ENCODE measurements at regions not wholly inside any gene's neighbourhood (a gene's known extent, or its start where the extent isn't known, plus 50 kb on each side); places are given as distances from the start of the nearest gene placed in this dataset.

GRCh38 chr4:12239897-12240636, 811.4 kb upstream of the HS3ST1 start:
- H3K4me1 ChIP-seq, result no peaks in the 10 kb centered on the region
- H3K9ac ChIP-seq, result no peak overlapping the region
- no peak overlapping the region for H3K4me2 ChIP-seq (ENCODE audit: low read length)
- TF ChIP-seq, protein P1, sequence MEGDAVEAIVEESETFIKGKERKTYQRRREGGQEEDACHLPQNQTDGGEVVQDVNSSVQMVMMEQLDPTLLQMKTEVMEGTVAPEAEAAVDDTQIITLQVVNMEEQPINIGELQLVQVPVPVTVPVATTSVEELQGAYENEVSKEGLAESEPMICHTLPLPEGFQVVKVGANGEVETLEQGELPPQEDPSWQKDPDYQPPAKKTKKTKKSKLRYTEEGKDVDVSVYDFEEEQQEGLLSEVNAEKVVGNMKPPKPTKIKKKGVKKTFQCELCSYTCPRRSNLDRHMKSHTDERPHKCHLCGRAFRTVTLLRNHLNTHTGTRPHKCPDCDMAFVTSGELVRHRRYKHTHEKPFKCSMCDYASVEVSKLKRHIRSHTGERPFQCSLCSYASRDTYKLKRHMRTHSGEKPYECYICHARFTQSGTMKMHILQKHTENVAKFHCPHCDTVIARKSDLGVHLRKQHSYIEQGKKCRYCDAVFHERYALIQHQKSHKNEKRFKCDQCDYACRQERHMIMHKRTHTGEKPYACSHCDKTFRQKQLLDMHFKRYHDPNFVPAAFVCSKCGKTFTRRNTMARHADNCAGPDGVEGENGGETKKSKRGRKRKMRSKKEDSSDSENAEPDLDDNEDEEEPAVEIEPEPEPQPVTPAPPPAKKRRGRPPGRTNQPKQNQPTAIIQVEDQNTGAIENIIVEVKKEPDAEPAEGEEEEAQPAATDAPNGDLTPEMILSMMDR (IDR thresholded peaks at IDR 0.05), result no peak
- no peaks in the 10 kb centered on the region for H3K27me3 ChIP-seq (ENCODE audit: control insufficient read depth, insufficient read depth, low read length)
- H2AFZ ChIP-seq, result no peak overlapping the region
- no peak overlapping the region for H3K27ac ChIP-seq
- H3K4me3 ChIP-seq (ENCODE audit: low read depth, low read length), result no peak overlapping the region
- H3K36me3 ChIP-seq (ENCODE audit: control insufficient read depth, insufficient read depth, low read length), result no peaks in the 10 kb centered on the region
- H3K9me3 ChIP-seq (ENCODE audit: control insufficient read depth, low read length), result no peaks in the 10 kb centered on the region
- no peaks in the 10 kb centered on the region for H3K79me2 ChIP-seq

GRCh38 chr4:12231098-12231497, 802.4 kb upstream of the HS3ST1 start:
- Histone ChIP-seq H2AFZ (no peak overlapping the region), H3K27ac (no peak overlapping the region), H3K79me2 (no peaks in the 10 kb centered on the region), H3K4me1 (no peaks in the 10 kb centered on the region), H3K4me3 (ENCODE audit: low read depth, low read length) (no peak overlapping the region), H3K4me2 (ENCODE audit: low read length) (no peak overlapping the region), H3K27me3 (ENCODE audit: control insufficient read depth, insufficient read depth, low read length) (no peaks in the 10 kb centered on the region), H3K36me3 (ENCODE audit: control insufficient read depth, insufficient read depth, low read length) (no peaks in the 10 kb centered on the region), H3K9me3 (ENCODE audit: control insufficient read depth, low read length) (no peaks in the 10 kb centered on the region), H3K9ac (no peak overlapping the region)
- TF ChIP-seq, protein P1 (IDR thresholded peaks at IDR 0.05), result no peak

GRCh38 chr4:12221031-12221430, 792.3 kb upstream of the HS3ST1 start:
- Histone ChIP-seq H3K9me3 (ENCODE audit: control insufficient read depth, low read length) (no peaks in the 10 kb centered on the region), H3K27ac (no peak overlapping the region), H3K27me3 (ENCODE audit: control insufficient read depth, insufficient read depth, low read length) (no peaks in the 10 kb centered on the region), H2AFZ (no peak overlapping the region), H3K4me3 (ENCODE audit: low read depth, low read length) (no peak overlapping the region), H3K36me3 (ENCODE audit: control insufficient read depth, insufficient read depth, low read length) (no peaks in the 10 kb centered on the region), H3K4me2 (ENCODE audit: low read length) (no peak overlapping the region), H3K79me2 (no peaks in the 10 kb centered on the region), H3K9ac (no peak overlapping the region), H3K4me1 (no peaks in the 10 kb centered on the region)
- TF ChIP-seq, protein P1 (IDR thresholded peaks at IDR 0.05), result no peak

- no peaks in the 10 kb centered on the region for H3K36me3 ChIP-seq (ENCODE audit: control insufficient read depth, insufficient read depth, low read length)
- TF ChIP-seq, protein P1 (IDR thresholded peaks at IDR 0.05), result no peak
- no peaks in the 10 kb centered on the region for H3K4me1 ChIP-seq
- no peak overlapping the region for H3K27ac ChIP-seq
- H3K9ac ChIP-seq, result no peak overlapping the region
- H3K4me3 ChIP-seq (ENCODE audit: low read depth, low read length), result no peak overlapping the region
- H3K79me2 ChIP-seq, result no peaks in the 10 kb centered on the region
- no peaks in the 10 kb centered on the region for H3K9me3 ChIP-seq (ENCODE audit: control insufficient read depth, low read length)
- H3K4me2 ChIP-seq (ENCODE audit: low read length), result no peak overlapping the region
- H2AFZ ChIP-seq, result no peak overlapping the region
- no peaks in the 10 kb centered on the region for H3K27me3 ChIP-seq (ENCODE audit: control insufficient read depth, insufficient read depth, low read length)
Observed at GRCh38 chr4:12211636-12212035, 782.9 kb upstream of the HS3ST1 start.

- TF ChIP-seq, protein P1 (IDR thresholded peaks at IDR 0.05), result no peak
Observed at GRCh38 chr4:12207396-12207795, 778.7 kb upstream of the HS3ST1 start.

More at GRCh38 chr4:12207396-12207795, 778.7 kb upstream of the HS3ST1 start:
- Histone ChIP-seq H2AFZ (no peak overlapping the region), H3K4me2 (ENCODE audit: low read length) (no peak overlapping the region), H3K36me3 (ENCODE audit: control insufficient read depth, insufficient read depth, low read length) (no peaks in the 10 kb centered on the region), H3K4me1 (no peaks in the 10 kb centered on the region), H3K9ac (no peak overlapping the region), H3K27me3 (ENCODE audit: control insufficient read depth, insufficient read depth, low read length) (no peaks in the 10 kb centered on the region), H3K9me3 (ENCODE audit: control insufficient read depth, low read length) (no peaks in the 10 kb centered on the region), H3K79me2 (no peaks in the 10 kb centered on the region), H3K27ac (no peak overlapping the region), H3K4me3 (ENCODE audit: low read depth, low read length) (no peak overlapping the region)
